ENCODE measurements at regions not wholly inside any gene's neighbourhood (a gene's known extent, or its start where the extent isn't known, plus 50 kb on each side); places are given as distances from the start of the nearest gene placed in this dataset.
"Not testable (repeated sequence)": the region's sequence is repeated elsewhere in the genome, so short reads cannot be mapped to it uniquely, and the experiment has no call there.

GRCh38 chr9:97790542-97790941 lies 62.5 kb upstream of the FOXE1 start:
- Histone ChIP-seq H3K27ac (no peak overlapping the region), H3K27me3 (no peaks in the 10 kb centered on the region), H3K36me3 (no peaks in the 10 kb centered on the region), H3K9me3 (no peaks in the 10 kb centered on the region), H3K4me1 (no peaks in the 10 kb centered on the region), H3K4me3 (no peak overlapping the region)
- intact Hi-C loops (cut with DNase I; ENCODE audit: low total_unique reads) = no loop called here
- no peak for TF ChIP-seq POLR2A (IDR thresholded peaks at IDR 0.05)
- no peak for TF ChIP-seq POLR2AphosphoS5 (IDR thresholded peaks at IDR 0.05)
- TF ChIP-seq, protein P1, sequence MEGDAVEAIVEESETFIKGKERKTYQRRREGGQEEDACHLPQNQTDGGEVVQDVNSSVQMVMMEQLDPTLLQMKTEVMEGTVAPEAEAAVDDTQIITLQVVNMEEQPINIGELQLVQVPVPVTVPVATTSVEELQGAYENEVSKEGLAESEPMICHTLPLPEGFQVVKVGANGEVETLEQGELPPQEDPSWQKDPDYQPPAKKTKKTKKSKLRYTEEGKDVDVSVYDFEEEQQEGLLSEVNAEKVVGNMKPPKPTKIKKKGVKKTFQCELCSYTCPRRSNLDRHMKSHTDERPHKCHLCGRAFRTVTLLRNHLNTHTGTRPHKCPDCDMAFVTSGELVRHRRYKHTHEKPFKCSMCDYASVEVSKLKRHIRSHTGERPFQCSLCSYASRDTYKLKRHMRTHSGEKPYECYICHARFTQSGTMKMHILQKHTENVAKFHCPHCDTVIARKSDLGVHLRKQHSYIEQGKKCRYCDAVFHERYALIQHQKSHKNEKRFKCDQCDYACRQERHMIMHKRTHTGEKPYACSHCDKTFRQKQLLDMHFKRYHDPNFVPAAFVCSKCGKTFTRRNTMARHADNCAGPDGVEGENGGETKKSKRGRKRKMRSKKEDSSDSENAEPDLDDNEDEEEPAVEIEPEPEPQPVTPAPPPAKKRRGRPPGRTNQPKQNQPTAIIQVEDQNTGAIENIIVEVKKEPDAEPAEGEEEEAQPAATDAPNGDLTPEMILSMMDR (IDR thresholded peaks at IDR 0.05) = no peak
- DNase-seq (ENCODE audit: low spot score in 2 of 2) = no peak

DNA sequence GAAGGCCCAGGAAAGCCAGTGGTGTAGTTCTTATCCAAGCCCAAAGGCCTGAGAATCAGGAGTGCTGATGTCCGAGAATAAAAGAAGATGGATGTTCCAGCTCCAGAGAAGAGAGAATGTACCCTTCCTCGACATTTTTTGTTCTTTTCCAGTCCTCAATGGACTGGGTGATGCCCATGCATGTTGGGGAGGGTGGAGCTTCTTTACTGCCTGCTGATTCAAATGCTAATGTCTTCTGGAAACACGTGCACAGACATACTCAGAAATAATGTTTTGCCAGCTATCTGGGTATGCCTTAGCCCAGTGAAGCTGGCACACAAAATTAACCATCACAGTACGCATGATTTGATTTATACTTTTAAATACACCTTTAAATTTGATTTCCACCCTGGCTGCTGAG lies 61.5 kb upstream of the FOXE1 start:
- DNase-seq (ENCODE audit: low spot score in 2 of 2) = no peak
- H3K4me3 ChIP-seq = no peak overlapping the region
- TF ChIP-seq POLR2AphosphoS5 (IDR thresholded peaks at IDR 0.05) (no peak), POLR2A (IDR thresholded peaks at IDR 0.05) (no peak)
- TF ChIP-seq, protein P1 (IDR thresholded peaks at IDR 0.05) = no peak
- no peaks in the 10 kb centered on the region for H3K9me3 ChIP-seq
- no peak overlapping the region for H3K27ac ChIP-seq
- intact Hi-C loops (cut with DNase I; ENCODE audit: low total_unique reads) = no loop called here
- H3K27me3 ChIP-seq = no peaks in the 10 kb centered on the region
- H3K36me3 ChIP-seq = no peaks in the 10 kb centered on the region
- H3K4me1 ChIP-seq = no peaks in the 10 kb centered on the region

DNA sequence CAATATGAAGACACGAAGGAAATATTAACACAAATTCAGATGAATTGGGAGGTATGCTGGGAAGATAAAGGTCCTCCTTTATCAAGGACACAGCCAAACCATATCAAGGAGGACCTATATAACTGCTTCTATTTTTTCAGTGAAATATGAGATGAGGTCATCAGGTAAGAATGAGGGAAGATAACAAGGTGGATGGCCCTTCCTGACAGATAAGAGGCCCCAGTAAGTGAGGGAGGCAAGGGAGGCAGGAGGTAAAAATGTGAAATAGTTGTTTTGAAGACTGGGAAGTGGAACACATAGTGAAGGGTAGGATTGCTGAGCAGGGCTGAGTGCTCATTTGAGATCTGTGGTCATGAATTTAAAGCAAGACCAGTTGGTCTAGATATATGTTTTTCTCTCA lies 60.0 kb upstream of the FOXE1 start:
- intact Hi-C loops (cut with DNase I; ENCODE audit: low total_unique reads) = no loop called here
- Histone ChIP-seq H3K4me1 (no peaks in the 10 kb centered on the region), H3K36me3 (no peaks in the 10 kb centered on the region), H3K4me3 (no peak overlapping the region), H3K27me3 (peaks cover 0 to 4% of the 10 kb centered on the region in 2 donors), H3K27ac (no peak overlapping the region), H3K9me3 (no peaks in the 10 kb centered on the region)
- TF ChIP-seq POLR2A (IDR thresholded peaks at IDR 0.05) = no peak
- TF ChIP-seq POLR2AphosphoS5 (IDR thresholded peaks at IDR 0.05) = no peak
- TF ChIP-seq, protein P1 (IDR thresholded peaks at IDR 0.05) = no peak
- no peak for DNase-seq (ENCODE audit: low spot score in 2 of 2)

- DNase-seq (ENCODE audit: low spot score in 2 of 2) = no peak
- intact Hi-C loops (cut with DNase I; ENCODE audit: low total_unique reads) = no loop called here
- H3K27ac ChIP-seq = no peak overlapping the region
- no peak overlapping the region for H3K4me3 ChIP-seq
- H3K4me1 ChIP-seq = no peaks in the 10 kb centered on the region
- H3K27me3 ChIP-seq = peaks cover 0 to 4% of the 10 kb centered on the region in 2 donors
- no peaks in the 10 kb centered on the region for H3K36me3 ChIP-seq
- no peak for TF ChIP-seq POLR2AphosphoS5 (IDR thresholded peaks at IDR 0.05)
- TF ChIP-seq POLR2A (IDR thresholded peaks at IDR 0.05) = no peak
- TF ChIP-seq, protein P1 (IDR thresholded peaks at IDR 0.05) = no peak
- H3K9me3 ChIP-seq = no peaks in the 10 kb centered on the region
These were observed 58.4 kb upstream of the FOXE1 start for GRCh38 chr9:97794666-97795065.

- H3K4me3 ChIP-seq; H3K27ac ChIP-seq; H3K4me1 ChIP-seq; DNase-seq (ENCODE audit: low spot score in 2 of 2); intact Hi-C loops (cut with DNase I; ENCODE audit: low total_unique reads); H3K9me3 ChIP-seq; H3K36me3 ChIP-seq; H3K27me3 ChIP-seq: not testable (repeated sequence)
These were observed 56.9 kb upstream of the FOXE1 start for GRCh38 chr9:97796176-97796575.

DNA sequence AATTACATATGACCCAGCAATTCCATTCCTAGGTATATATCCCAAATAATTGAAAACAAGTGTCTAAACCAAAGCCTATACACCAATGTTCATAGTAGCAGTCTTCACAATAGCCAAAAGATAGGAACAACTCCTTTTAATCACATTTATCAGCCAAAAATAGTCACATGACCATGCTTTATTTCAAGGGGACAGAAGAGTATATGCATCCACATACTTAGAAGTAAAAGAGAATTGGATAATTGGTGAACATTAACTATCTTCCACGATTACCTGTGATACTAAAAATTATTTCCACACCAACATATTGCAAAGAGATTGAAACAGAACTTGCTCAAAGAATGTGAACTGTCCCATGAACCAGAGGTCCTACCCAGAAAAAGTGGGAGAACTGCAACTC lies 51.8 kb upstream of the FOXE1 start:
- Histone ChIP-seq H3K9me3 (no peaks in the 10 kb centered on the region), H3K36me3 (no peaks in the 10 kb centered on the region), H3K4me1 (no peaks in the 10 kb centered on the region), H3K27me3 (peaks cover 0 to 4% of the 10 kb centered on the region in 2 donors), H3K27ac (no peak overlapping the region), H3K4me3 (no peak overlapping the region)
- no peak for DNase-seq (ENCODE audit: low spot score in 2 of 2)
- TF ChIP-seq POLR2A (IDR thresholded peaks at IDR 0.05) (no peak), POLR2AphosphoS5 (IDR thresholded peaks at IDR 0.05) (no peak)
- TF ChIP-seq, protein P1 (IDR thresholded peaks at IDR 0.05) = no peak
- intact Hi-C loops (cut with DNase I; ENCODE audit: low total_unique reads) = no loop called here

Data from breast epithelium (tissue), 4 donors.